ENCODE measurements at regions not wholly inside any gene's neighbourhood (a gene's known extent, or its start where the extent isn't known, plus 50 kb on each side); places are given as distances from the start of the nearest gene placed in this dataset.

DNA sequence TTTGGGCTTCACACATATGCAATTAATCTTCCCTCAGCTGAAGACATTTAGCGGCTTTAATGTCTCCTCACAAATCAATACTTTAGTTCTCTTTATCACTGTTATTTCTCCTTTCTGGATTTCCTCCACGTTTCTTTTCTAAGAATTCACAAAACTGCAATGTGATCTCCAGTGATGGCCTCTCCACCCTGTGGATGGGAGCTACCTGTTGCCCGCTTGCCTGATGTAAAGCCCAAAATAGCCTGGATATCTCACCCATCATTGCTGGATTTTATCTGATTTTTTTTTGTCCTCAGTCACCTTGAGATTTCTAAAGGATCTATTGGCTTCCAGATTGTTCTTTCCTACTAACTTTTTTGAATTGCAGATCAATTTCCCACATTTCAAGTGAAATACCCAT is 129.3 kb upstream of the FAM241A start:
- TF ChIP-seq CREB1 (IDR thresholded peaks at IDR 0.05; ENCODE audit: low read depth) (no peak), CEBPB (IDR thresholded peaks at IDR 0.05) (no peak), YY1 (IDR thresholded peaks at IDR 0.05; ENCODE audit: low read depth) (no peak), EGR1 (IDR thresholded peaks at IDR 0.05) (no peak), TAF1 (IDR thresholded peaks at IDR 0.05; ENCODE audit: low read depth) (no peak), TCF12 (IDR thresholded peaks at IDR 0.05; ENCODE audit: low read depth) (no peak)
- TF ChIP-seq, protein P1, sequence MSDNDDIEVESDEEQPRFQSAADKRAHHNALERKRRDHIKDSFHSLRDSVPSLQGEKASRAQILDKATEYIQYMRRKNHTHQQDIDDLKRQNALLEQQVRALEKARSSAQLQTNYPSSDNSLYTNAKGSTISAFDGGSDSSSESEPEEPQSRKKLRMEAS (IDR thresholded peaks at IDR 0.05), result no peak

Measured in Ishikawa (cell line).